Right kidney (tissue), 1 donor: ENCODE measurements at regions not wholly inside any gene's neighbourhood (a gene's known extent, or its start where the extent isn't known, plus 50 kb on each side); places are given as distances from the start of the nearest gene placed in this dataset.

Experiments
- DNase-seq: peaks from one replicate; pipeline ENCODE4 v3.0.0-alpha.2; 2016

- DNase-seq, result no peak
These were observed 421.6 kb upstream of the ID2 start for GRCh38 chr2:8260213-8260612.

DNA sequence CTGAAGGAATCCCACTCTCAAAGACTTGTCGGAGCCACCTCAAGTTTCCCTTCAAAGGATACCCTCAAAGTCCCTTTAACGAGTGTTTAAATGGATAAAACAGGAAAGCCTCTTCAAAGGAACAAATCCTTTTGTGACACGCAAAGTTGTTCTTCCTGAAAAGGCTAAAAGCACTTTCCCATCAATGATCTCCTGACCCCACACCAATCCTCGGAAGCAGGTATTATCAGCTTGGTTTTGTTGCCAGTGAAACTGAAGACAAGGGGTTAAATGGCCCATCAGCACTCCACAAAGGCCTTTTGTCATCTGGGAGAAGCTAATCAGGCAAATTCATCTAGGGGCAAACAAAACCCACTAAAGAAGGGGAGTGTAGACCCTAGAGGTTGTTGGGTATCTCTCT lies 418.0 kb upstream of the ID2 start:
- DNase-seq, result no peak

GRCh38 chr2:8264981-8265380 lies 416.9 kb upstream of the ID2 start:
- DNase-seq, result no peak

DNA sequence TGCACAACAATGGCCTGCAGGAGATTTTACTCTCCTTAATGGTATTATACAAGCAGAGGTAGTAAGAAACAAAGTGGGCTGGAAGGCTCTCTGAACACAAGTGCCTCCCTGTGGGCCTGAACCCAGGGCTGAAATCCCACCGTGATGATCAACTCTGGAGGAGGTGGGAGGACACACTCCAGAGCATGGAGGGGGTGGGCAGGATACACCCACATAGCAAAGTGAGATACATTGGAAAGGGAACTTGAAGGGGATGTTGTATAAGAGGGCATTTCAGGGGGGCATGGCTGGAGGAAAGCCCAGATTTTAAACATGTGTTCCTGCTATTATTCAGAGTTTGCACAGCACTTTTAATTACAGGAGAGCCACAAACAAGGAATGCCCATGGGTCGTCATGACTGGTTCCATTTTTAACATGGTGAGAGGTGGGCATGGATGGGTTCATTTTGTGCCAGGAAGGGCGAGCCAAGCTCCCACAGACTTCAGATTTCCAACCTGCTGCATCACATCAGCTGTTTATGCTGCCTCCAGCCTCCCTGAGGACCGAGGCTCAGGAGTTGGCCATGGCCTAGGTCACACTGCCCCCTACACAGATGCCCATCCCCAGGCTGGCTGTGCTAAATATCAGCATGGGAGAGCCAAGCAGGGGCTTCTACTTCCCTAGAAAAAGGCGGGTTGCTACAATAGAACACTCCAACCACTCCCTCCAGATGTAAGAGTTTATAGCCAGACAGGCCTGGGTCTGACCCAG lies 416.2 kb upstream of the ID2 start:
- no peak for DNase-seq

- DNase-seq, result no peak
These were observed 415.3 kb upstream of the ID2 start for GRCh38 chr2:8266563-8266962.

DNA sequence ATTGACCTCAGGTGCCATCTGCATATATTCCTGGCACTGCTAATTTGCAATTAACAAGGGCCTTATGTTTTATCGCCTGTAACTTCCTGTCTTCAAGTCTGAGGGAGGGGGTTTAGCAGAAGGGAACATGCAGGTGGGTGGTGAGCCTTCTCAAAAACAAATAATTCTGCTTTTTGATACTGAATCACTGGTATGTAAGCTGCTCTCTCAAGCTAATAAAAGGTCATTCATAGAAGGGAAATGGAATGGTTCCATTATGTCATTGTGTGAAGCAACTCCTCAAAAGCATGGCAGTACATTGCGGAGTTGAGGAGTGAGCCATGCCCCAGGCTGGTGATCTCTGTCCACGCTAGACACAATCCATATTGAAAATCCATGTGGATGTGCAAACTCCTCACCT lies 414.8 kb upstream of the ID2 start:
- DNase-seq, result no peak

- DNase-seq, result no peak
These were observed 414.1 kb upstream of the ID2 start for GRCh38 chr2:8267721-8268120.

DNA sequence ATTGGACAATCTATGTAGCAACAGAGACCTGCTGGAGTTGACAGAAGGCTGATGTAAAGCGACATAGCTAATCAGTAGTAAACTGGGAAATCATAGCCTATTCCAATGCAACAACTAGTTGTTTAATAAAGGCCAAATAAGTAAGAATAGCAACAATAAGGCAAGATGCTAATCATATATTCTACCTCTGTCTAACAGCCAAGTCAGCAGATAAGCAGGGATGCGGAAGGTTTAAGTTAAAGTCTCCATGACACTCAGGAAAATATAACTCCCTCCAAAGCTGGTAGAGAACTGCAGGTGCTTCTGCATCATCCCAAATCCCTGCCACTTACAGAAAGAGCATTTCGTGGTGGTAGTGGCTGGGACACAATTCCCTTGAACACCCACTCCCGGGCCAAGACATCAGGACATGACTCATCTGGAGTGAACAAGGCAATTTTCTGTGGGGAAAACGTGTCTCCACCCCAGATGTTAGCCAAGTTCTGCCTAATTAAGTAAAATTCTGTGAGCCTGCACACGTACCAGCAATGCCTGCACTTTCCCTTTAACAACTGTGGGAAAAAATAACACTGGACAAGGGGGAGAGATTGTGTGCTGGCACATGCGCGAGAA lies 413.6 kb upstream of the ID2 start:
- no peak for DNase-seq

- DNase-seq, result no peak
These were observed 411.2 kb upstream of the ID2 start for GRCh38 chr2:8270699-8271098.

DNA sequence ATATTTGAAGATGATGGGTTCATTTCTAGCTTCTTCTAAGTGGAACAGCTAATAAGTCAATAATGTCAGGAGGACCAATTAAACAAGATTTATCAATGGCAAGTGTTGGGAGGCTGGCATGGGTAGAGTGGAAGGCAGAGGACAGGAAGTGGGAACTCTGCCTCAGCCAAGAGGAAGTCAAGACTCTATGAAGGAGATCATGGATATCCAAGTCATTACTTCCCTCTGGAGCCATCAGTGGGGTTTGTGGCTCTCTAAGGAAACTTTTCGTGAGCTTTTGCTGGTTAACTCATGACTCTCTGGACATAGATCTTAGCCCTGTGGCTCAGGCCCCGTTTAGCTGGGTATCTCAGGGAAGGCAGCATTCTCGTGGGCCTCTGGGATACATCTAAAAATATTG lies 410.4 kb upstream of the ID2 start:
- no peak for DNase-seq

GRCh38 chr2:8276026-8276425 lies 405.8 kb upstream of the ID2 start:
- DNase-seq, result no peak

DNA sequence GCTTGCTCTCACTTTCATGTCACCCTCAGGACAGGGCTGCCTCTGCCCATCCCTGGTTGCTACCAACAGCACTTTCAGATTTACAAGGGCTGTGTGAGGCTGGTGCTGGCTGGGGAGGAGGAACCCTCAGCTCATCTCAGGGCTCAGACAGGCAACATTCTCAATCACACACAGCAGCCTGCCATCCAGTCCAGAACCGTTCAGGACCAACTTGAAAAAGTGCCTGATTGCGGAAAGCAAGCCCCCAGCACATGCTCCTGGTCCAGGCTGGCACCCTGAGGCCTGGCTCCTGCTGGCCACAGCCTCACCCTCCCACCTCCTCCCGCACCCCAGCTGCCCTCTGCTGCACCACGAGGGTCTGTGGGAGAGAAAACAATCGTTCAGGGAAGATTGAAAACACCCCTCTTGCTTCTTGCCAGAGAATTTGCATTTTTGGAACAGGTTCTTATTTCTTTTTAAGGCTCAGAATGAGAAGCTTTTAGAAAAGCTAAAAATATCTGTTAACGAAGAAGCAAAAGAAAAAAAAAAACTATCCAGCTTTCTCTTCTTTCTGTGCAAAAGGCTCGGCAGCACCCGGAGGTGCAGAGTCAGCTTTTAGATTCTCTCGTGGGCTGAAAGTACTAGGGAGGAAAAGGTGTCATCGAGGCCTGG lies 403.8 kb upstream of the ID2 start:
- DNase-seq, result no peak

GRCh38 chr2:8278709-8279354 lies 403.0 kb upstream of the ID2 start:
- DNase-seq, result no peak

GRCh38 chr2:8279506-8279905 lies 402.4 kb upstream of the ID2 start:
- no peak for DNase-seq

DNA sequence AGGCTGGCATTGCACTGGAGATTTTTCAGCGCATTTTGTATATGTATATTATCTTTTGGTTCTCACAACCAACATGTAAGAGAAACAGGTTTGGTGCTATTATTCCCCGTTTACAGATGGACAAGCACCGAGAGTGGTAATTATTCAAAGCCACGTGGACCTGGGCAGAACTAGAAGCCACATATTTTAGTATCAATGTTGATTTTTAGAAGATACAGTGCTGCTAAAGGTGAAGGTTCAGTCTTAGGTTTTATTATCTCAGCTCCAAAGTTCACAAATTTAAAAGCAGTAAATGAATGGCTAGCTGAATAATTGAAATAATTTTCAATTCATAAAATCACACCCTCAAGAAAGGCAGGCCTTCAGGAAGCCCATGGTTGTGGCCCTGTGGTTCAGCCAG lies 400.6 kb upstream of the ID2 start:
- DNase-seq, result no peak

GRCh38 chr2:8281950-8282857 lies 399.7 kb upstream of the ID2 start:
- DNase-seq, result no peak

- DNase-seq, result no peak
These were observed 399.0 kb upstream of the ID2 start for GRCh38 chr2:8282858-8283252.

DNA sequence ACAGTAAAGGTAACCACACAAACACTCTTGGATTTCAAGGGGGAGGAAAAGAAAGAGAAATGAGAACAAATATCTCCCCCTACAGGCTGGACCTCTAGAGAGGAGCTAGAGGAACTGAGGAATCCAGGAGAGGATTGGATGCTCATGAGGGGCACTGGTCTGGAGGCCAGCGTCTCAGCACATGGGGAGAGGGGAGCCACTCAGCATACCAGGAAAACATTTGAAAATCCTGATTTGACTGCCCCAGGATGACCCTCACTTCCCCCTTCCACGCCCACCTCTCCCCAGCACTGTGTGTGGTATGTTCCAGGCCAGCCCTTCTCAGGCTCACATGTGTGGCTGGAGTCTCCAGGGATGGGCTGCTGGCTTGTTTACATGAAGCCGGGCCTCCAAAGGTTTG lies 396.8 kb upstream of the ID2 start:
- DNase-seq, result no peak

DNA sequence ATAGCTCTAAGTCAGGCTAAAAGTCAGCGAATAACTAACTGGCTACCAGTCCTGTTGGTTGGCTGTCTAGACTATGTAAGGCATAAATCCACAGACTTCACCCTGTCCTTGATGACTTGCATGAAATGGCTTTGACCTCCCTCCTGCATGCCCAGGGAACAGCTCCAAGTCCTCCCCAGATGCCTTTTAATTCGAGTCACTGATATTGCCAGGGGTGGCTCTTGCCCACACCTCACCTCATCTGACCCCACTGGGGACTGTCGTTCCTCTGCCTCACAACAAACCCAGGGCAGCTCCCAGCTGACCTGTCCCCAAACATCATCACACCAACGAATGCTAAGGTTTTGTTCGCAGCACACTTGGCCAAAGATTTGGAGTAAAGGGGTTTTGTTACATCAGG lies 396.0 kb upstream of the ID2 start:
- no peak for DNase-seq

- no peak for DNase-seq
These were observed 393.6 kb upstream of the ID2 start for GRCh38 chr2:8288206-8288605.

GRCh38 chr2:8289111-8289510 lies 392.7 kb upstream of the ID2 start:
- no peak for DNase-seq

- no peak for DNase-seq
These were observed 391.0 kb upstream of the ID2 start for GRCh38 chr2:8290771-8291352.
